ENCODE measurements at regions not wholly inside any gene's neighbourhood (a gene's known extent, or its start where the extent isn't known, plus 50 kb on each side); places are given as distances from the start of the nearest gene placed in this dataset.

- Histone ChIP-seq H3K4me3 (ENCODE audit: low read length) (no peak overlapping the region), H3K36me3 (ENCODE audit: control insufficient read depth, insufficient read depth, low read length) (no peaks in the 10 kb centered on the region), H3K27ac (ENCODE audit: low read length) (no peak overlapping the region), H3K9me3 (ENCODE audit: control insufficient read depth, low read depth, low read length) (no peaks in the 10 kb centered on the region), H3K27me3 (ENCODE audit: control insufficient read depth, insufficient read depth, low read length) (no peaks in the 10 kb centered on the region), H3K4me1 (ENCODE audit: control insufficient read depth, insufficient read depth, low read length) (no peaks in the 10 kb centered on the region)
- no peak for DNase-seq
- no CpG with 5 or more reads among the region's 1 CpG for WGBS (ENCODE audit: insufficient coverage, low lambda C conversion rate)
These were observed 144.8 kb downstream of the TRIM36 start for GRCh38 chr5:115024922-115025321.

- no peaks in the 10 kb centered on the region for H3K4me1 ChIP-seq (ENCODE audit: control insufficient read depth, insufficient read depth, low read length)
- no peaks in the 10 kb centered on the region for H3K36me3 ChIP-seq (ENCODE audit: control insufficient read depth, insufficient read depth, low read length)
- H3K27me3 ChIP-seq (ENCODE audit: control insufficient read depth, insufficient read depth, low read length): no peaks in the 10 kb centered on the region
- no peak overlapping the region for H3K4me3 ChIP-seq (ENCODE audit: low read length)
- H3K9me3 ChIP-seq (ENCODE audit: control insufficient read depth, low read depth, low read length): no peaks in the 10 kb centered on the region
- DNase-seq: no peak
- H3K27ac ChIP-seq (ENCODE audit: low read length): no peak overlapping the region
These were observed 147.4 kb downstream of the TRIM36 start for GRCh38 chr5:115022303-115022702.

GRCh38 chr5:115016646-115017045 is 153.1 kb downstream of the TRIM36 start:
- H3K4me1 ChIP-seq (ENCODE audit: control insufficient read depth, insufficient read depth, low read length): no peaks in the 10 kb centered on the region
- H3K36me3 ChIP-seq (ENCODE audit: control insufficient read depth, insufficient read depth, low read length): no peaks in the 10 kb centered on the region
- no peaks in the 10 kb centered on the region for H3K9me3 ChIP-seq (ENCODE audit: control insufficient read depth, low read depth, low read length)
- DNase-seq: no peak
- no peak overlapping the region for H3K4me3 ChIP-seq (ENCODE audit: low read length)
- no peak overlapping the region for H3K27ac ChIP-seq (ENCODE audit: low read length)
- WGBS (ENCODE audit: insufficient coverage, low lambda C conversion rate): 83% methylated on average over 1 of the region's 1 CpG
- H3K27me3 ChIP-seq (ENCODE audit: control insufficient read depth, insufficient read depth, low read length): no peaks in the 10 kb centered on the region

- Histone ChIP-seq H3K27me3 (ENCODE audit: control insufficient read depth, insufficient read depth, low read length) (no peaks in the 10 kb centered on the region), H3K9me3 (ENCODE audit: control insufficient read depth, low read depth, low read length) (peaks cover 4% of the 10 kb centered on the region), H3K36me3 (ENCODE audit: control insufficient read depth, insufficient read depth, low read length) (no peaks in the 10 kb centered on the region), H3K4me3 (ENCODE audit: low read length) (no peak overlapping the region), H3K4me1 (ENCODE audit: control insufficient read depth, insufficient read depth, low read length) (no peaks in the 10 kb centered on the region), H3K27ac (ENCODE audit: low read length) (no peak overlapping the region)
- WGBS (ENCODE audit: insufficient coverage, low lambda C conversion rate): no CpG with 5 or more reads among the region's 11 CpGs
- DNase-seq: no peak
These were observed 170.5 kb downstream of the TRIM36 start for GRCh38 chr5:114999176-114999575.

- Histone ChIP-seq H3K4me3 (ENCODE audit: low read length) (no peak overlapping the region), H3K9me3 (ENCODE audit: control insufficient read depth, low read depth, low read length) (peaks cover 5% of the 10 kb centered on the region), H3K4me1 (ENCODE audit: control insufficient read depth, insufficient read depth, low read length) (no peaks in the 10 kb centered on the region), H3K36me3 (ENCODE audit: control insufficient read depth, insufficient read depth, low read length) (no peaks in the 10 kb centered on the region), H3K27me3 (ENCODE audit: control insufficient read depth, insufficient read depth, low read length) (no peaks in the 10 kb centered on the region), H3K27ac (ENCODE audit: low read length) (no peak overlapping the region)
- no CpG with 5 or more reads among the region's 10 CpGs for WGBS (ENCODE audit: insufficient coverage, low lambda C conversion rate)
- DNase-seq: peak in 1 of 2 donors; percentile 8
These were observed 180.2 kb downstream of the TRIM36 start for GRCh38 chr5:114989512-114989911.

- H3K27ac ChIP-seq (ENCODE audit: low read length): no peak overlapping the region
- no peaks in the 10 kb centered on the region for H3K4me1 ChIP-seq (ENCODE audit: control insufficient read depth, insufficient read depth, low read length)
- no peak overlapping the region for H3K4me3 ChIP-seq (ENCODE audit: low read length)
- no peak for DNase-seq
- H3K9me3 ChIP-seq (ENCODE audit: control insufficient read depth, low read depth, low read length): peaks cover 5% of the 10 kb centered on the region
- 86% methylated on average over 1 of the region's 2 CpGs for WGBS (ENCODE audit: insufficient coverage, low lambda C conversion rate)
- H3K27me3 ChIP-seq (ENCODE audit: control insufficient read depth, insufficient read depth, low read length): no peaks in the 10 kb centered on the region
- no peaks in the 10 kb centered on the region for H3K36me3 ChIP-seq (ENCODE audit: control insufficient read depth, insufficient read depth, low read length)
These were observed 181.6 kb downstream of the TRIM36 start for GRCh38 chr5:114988096-114988495.

GRCh38 chr5:114984796-114985195 is 184.9 kb downstream of the TRIM36 start:
- Histone ChIP-seq H3K36me3 (ENCODE audit: control insufficient read depth, insufficient read depth, low read length) (no peaks in the 10 kb centered on the region), H3K27me3 (ENCODE audit: control insufficient read depth, insufficient read depth, low read length) (no peaks in the 10 kb centered on the region), H3K4me1 (ENCODE audit: control insufficient read depth, insufficient read depth, low read length) (no peaks in the 10 kb centered on the region), H3K9me3 (ENCODE audit: control insufficient read depth, low read depth, low read length) (peaks cover 5% of the 10 kb centered on the region), H3K4me3 (ENCODE audit: low read length) (no peak overlapping the region), H3K27ac (ENCODE audit: low read length) (no peak overlapping the region)
- no peak for DNase-seq
- WGBS (ENCODE audit: insufficient coverage, low lambda C conversion rate): no CpG with 5 or more reads among the region's 2 CpGs

GRCh38 chr5:114981111-114981510 is 188.6 kb downstream of the TRIM36 start:
- Histone ChIP-seq H3K27ac (ENCODE audit: low read length) (no peak overlapping the region), H3K4me1 (ENCODE audit: control insufficient read depth, insufficient read depth, low read length) (no peaks in the 10 kb centered on the region), H3K27me3 (ENCODE audit: control insufficient read depth, insufficient read depth, low read length) (no peaks in the 10 kb centered on the region), H3K4me3 (ENCODE audit: low read length) (no peak overlapping the region), H3K36me3 (ENCODE audit: control insufficient read depth, insufficient read depth, low read length) (no peaks in the 10 kb centered on the region), H3K9me3 (ENCODE audit: control insufficient read depth, low read depth, low read length) (no peaks in the 10 kb centered on the region)
- no peak for DNase-seq
- WGBS (ENCODE audit: insufficient coverage, low lambda C conversion rate): no CpG with 5 or more reads among the region's 3 CpGs

- 87% methylated on average over 3 of the region's 4 CpGs for WGBS (ENCODE audit: insufficient coverage, low lambda C conversion rate)
- DNase-seq: no peak
- no peaks in the 10 kb centered on the region for H3K36me3 ChIP-seq (ENCODE audit: control insufficient read depth, insufficient read depth, low read length)
- H3K9me3 ChIP-seq (ENCODE audit: control insufficient read depth, low read depth, low read length): no peaks in the 10 kb centered on the region
- H3K4me1 ChIP-seq (ENCODE audit: control insufficient read depth, insufficient read depth, low read length): no peaks in the 10 kb centered on the region
- no peaks in the 10 kb centered on the region for H3K27me3 ChIP-seq (ENCODE audit: control insufficient read depth, insufficient read depth, low read length)
- H3K4me3 ChIP-seq (ENCODE audit: low read length): no peak overlapping the region
- no peak overlapping the region for H3K27ac ChIP-seq (ENCODE audit: low read length)
These were observed 191.6 kb downstream of the TRIM36 start for GRCh38 chr5:114977979-114978573.

GRCh38 chr5:114969482-114969881 is 200.2 kb downstream of the TRIM36 start:
- Histone ChIP-seq H3K36me3 (ENCODE audit: control insufficient read depth, insufficient read depth, low read length) (no peaks in the 10 kb centered on the region), H3K27me3 (ENCODE audit: control insufficient read depth, insufficient read depth, low read length) (no peaks in the 10 kb centered on the region), H3K27ac (ENCODE audit: low read length) (no peak overlapping the region), H3K4me3 (ENCODE audit: low read length) (no peak overlapping the region), H3K4me1 (ENCODE audit: control insufficient read depth, insufficient read depth, low read length) (no peaks in the 10 kb centered on the region), H3K9me3 (ENCODE audit: control insufficient read depth, low read depth, low read length) (no peaks in the 10 kb centered on the region)
- DNase-seq: no peak
- WGBS (ENCODE audit: insufficient coverage, low lambda C conversion rate): 63% methylated on average over 1 of the region's 1 CpG

GRCh38 chr5:114957384-114957783 is 212.3 kb downstream of the TRIM36 start:
- Histone ChIP-seq H3K36me3 (ENCODE audit: control insufficient read depth, insufficient read depth, low read length) (no peaks in the 10 kb centered on the region), H3K9me3 (ENCODE audit: control insufficient read depth, low read depth, low read length) (no peaks in the 10 kb centered on the region), H3K27ac (ENCODE audit: low read length) (no peak overlapping the region), H3K27me3 (ENCODE audit: control insufficient read depth, insufficient read depth, low read length) (no peaks in the 10 kb centered on the region), H3K4me3 (ENCODE audit: low read length) (no peak overlapping the region), H3K4me1 (ENCODE audit: control insufficient read depth, insufficient read depth, low read length) (no peaks in the 10 kb centered on the region)
- no CpG with 5 or more reads among the region's 7 CpGs for WGBS (ENCODE audit: insufficient coverage, low lambda C conversion rate)
- DNase-seq: no peak

Data from large intestine (tissue), 3 donors.